Umbilical cord (tissue), 1 donor: ENCODE measurements at regions not wholly inside any gene's neighbourhood (a gene's known extent, or its start where the extent isn't known, plus 50 kb on each side); places are given as distances from the start of the nearest gene placed in this dataset.

ENCODE experiments used
- DNase-seq: peaks from one replicate; pipeline ENCODE4 v3.0.0-alpha.2; 2015; ENCODE audit warnings: low spot score

DNA sequence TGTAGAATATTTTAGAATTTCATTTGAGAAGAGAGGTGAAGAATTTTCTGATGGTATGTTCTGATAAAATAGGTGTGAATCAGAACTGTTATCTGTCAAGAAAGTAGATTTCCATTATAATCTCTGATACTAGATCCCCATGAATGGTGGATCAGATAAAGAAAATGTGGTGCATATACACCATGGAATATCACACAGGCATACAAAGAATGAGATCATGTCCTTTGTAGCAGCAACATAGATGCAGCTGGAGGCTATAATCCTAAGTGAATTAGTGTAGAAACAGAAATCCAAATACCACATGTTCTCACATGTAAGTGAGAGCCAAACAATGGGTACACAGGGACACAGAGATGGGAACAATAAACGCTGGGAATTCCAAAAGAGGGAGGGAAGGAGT, 372.0 kb upstream of the ATP2B1 start:
- no peak for DNase-seq

DNA sequence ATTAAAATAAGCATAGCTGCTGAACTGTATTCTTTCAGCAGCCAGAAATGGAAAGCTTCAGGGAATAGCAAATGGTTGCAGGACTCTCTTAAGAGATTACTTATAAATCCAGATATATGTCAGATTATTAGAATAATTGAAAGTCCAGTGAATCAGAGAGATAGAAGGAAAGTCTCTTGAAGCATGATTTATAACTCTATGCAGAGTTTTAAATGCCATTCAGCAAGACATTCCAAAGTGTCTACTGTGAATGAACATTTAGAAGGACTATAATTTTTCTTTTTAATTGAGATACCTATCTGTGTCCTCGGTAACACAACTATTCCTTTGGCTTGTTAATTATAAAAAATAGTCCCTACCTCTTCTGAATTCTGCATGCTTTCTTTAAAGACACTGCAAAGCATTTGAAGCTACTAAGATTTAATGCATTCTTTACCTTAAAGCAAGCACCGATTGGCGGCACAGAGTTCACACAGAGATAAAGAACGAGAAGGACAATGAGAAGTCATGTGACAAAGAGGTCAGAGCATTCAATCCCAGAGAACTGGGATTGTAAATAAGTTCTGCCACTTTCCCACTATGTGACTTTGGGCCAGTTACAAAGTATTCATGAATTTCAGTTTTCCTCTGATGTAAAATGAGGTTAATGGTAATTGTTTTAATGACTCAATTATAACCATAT, 371.0 kb upstream of the ATP2B1 start:
- peak; percentile 49 for DNase-seq

DNA sequence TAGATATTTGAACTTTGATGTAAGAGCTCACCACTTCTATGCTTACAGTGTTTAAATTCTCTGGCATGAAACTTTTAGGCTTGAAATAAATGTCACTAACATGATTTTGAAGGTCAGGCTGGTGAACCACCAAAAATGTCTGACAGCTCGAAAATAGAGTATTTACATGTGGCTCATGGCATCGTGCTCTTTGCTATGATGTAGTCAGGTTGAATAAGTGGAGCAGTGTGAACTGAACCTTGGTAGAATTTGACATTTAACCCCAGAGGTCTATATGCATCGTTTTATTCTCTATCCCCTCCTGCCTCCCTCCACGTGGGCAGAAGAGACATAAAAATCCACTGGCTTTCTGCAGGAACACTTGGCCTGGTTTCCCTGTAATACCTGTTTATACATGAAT, 369.7 kb upstream of the ATP2B1 start:
- DNase-seq = no peak

DNA sequence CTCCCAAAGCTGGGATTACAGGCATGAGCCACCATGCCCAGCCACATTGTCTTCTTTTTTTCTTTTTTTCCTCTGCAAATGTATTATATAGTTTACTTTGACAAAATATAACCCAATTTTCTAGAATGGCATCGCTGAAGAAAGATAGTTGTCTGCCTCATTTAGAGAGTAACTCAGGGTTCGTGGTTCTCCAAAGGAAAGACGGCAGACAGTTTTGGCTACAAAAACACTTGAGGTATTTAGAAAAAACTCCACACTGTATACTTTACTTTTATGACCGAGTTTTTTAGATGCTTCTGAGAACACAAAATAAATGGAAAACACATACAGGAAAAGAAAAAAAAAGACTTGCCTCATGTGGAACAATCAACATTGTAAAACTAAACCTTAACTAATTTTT, 369.1 kb upstream of the ATP2B1 start:
- no peak for DNase-seq

DNA sequence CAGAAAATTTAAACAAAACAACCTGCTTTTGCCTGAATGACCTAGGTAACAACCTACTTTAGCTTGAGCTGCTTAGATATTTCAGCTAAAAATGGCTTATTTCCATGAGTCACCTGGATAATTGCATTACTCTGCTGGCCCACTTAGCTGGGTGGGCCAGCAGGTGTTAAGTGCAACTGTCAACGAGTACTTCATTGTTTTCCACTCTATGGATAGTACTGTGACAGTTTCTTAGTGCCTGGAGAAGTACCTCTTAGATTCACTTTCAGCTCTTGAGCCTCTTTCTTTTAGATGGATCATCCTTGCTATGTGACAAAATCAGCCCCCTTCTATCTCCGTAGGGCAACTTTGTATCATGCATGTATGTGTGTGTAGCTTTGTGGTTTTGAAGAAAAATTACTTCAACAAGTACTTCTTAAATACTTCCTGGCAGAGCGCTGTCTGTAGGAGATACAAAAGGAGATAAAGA, 368.2 kb upstream of the ATP2B1 start:
- DNase-seq = no peak

DNA sequence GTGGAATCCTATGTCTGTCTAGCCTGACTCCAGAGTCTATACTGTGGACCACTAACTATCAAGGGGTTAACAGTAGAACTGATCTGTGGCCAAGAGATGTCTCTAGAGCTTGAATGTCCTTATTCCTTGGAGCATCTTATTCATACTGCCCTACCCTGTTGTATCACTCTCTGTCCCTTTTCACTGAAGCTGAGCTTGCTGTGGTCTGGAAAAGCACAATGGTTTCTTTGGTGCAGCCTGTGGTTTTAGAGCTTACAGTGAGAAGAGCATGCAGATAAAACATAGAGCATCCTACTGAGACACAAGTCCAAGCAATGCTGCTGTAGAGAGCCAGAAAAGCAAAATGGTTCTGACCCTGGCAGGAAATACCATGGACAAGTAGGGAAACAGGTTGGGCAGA, 367.0 kb upstream of the ATP2B1 start:
- no peak for DNase-seq

DNA sequence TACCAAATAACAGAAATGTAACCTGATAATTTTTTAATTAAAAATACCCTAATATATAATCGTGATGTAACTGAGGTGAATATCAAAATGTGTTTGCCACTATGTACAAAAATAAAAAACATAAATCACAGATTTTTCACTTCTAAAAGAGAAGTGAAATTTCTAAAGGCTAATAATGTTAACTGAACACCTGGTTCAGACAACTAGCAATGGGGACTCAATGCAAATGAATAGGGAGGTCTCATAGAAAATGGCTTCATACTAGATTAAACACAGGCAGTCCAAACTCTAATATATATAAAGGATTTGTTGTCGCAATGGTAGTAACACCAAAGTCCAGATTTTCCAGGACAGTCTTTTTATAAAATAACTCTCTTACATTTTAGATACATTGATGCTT, 365.4 kb upstream of the ATP2B1 start:
- no peak for DNase-seq

DNA sequence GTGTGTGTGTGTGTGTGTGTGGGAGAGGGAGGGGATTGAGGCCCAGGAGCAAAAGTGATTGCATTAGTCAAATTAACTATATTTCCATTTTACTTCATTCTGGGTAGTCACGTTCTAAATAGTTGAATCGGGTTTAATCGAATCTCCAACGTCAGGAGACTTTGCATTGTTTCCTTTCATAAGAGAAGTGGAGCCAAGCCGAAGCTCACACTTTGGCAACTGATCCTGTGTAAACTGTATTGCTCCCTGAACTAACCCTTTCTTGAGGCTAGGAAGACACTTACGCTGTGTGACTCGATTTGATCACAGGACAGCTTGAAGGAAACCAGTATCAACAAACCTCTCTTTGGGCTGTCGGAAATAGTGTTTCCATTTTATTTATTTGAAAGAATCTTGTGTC, 363.4 kb upstream of the ATP2B1 start:
- DNase-seq = no peak

DNA sequence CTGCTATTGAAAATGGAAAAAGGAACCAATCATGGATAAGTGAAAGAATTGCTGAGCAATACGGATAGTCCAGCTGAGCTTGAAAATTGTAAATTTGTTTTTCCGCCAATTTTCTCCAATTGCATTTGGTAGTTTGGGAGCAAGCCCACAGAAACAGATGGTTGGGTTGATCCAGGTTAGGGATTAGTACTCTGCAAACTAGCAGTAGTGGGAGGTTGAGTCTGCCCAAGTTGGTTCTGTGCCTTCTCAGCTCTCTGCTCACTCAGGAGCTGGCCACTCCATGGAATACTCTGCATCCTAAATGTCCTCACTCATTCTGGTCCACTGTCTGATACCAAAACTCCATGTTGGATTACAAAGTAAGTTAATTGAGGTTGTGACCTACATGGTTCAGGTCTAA, 361.1 kb upstream of the ATP2B1 start:
- DNase-seq = no peak

DNA sequence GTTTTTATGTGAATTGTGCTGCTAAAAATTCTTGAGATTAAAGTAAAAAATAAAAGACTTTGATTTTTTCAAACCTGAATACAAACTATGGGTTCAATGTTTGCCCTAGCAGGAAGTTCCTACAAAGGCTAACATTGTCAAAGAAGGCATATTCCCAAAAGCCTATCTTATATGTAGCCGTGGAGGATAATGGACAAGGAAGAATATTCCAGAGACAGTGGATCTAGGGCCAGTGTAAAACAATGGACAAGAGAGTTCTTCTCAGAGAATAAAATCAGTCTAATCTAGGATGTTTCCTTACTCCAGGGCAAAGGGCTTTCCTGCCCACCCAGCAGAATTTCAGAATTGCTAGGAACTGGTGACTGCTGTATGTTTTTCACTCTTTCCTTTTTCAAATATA, 359.2 kb upstream of the ATP2B1 start:
- DNase-seq = no peak

DNA sequence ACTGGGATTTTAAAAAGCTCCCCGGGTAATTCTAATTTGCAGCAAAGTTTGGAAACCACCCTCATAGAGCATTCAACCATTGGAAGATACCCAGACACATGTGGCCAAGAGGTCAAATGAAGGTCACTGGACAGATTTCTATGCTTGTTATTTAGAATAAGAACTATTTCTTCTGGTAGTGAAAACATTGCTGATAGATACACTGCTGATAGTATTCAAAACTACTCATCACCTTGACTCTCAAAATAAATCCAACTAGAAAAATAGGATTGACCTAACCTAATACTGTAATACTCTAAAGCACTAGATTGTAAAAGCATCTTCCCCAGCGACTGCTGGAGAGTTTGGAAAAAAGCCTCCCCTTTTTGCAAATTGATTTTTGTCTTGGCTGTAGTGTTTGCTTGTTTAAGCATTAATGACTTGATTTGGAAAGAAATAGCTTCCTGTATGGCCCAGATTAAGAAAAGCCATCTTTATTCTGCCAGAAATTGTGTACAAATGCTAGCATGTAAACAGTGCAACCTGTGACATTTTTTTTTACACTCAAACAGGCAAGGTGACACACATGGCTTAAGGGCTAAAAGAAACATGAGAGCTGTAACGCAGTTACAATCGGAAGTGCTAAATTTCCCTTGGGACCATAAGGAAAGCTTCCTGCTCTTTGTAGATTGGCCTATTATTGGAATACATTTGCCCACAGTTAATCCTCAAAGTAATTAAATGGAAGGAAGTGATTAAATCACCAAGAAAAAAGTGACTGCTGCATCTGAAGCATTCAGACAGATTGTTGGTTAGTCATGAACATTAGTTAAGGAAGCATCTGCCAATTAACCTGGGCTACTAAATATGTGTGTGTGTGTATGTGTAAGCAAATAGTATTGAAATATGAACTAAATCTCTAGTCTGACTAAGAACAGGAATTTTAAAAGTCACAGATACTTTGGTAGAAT, 356.5 kb upstream of the ATP2B1 start:
- no peak for DNase-seq

DNA sequence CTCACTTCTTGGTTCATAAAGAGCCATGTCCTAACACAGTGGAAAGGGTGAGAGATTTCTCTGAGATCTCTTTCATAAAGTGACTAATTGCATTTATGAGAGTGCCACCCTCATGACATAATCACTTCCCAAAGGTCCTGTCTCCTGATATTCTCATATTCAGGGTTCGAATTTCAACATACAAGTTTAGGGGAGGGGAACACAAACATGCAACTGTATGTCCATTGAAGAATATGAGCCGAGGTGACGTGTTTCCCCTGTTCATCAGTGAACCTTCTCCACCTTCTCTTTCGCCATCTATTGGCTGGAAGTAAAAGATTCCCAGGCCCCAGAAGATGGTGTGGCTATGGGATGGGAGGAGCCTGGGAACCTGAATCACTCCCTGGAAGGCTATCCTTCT, 354.2 kb upstream of the ATP2B1 start:
- no peak for DNase-seq

DNA sequence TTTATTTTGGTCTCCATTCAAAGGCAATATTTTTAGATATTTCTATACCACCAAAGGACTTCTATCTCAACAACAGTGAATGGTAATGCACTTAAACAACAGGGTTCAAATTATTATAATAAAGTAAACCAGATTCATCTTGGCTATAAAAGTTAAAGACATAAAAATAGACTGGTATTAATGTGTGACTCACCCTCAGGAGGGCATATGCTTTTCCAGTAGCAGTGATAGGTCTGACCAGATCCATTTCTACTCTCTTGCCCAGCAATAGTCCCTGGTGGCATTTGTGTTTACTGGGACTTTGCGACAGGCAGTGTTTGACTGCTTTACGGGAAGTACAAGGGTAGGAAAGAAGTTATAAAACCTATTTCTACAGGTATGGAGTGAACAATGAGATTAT, 353.2 kb upstream of the ATP2B1 start:
- DNase-seq = no peak

DNA sequence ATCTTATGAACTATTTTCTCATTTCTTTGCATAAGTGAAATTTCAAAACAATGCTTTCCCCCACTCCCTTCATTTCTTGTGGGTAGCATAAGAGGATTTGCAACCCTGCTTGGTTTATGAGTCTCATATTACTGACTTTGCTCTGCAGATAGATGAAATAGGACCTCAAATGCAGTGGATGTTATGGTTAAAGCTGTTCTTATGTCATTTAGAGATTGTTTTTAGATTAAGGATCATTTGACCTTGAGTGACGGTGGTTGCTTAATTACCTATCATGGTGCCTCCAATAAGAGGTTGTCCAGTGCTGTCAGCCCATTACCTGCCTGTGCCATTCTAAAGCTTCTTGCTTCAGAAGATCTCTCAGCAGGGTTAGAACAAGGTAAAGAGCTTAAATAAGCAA, 351.4 kb upstream of the ATP2B1 start:
- no peak for DNase-seq

DNA sequence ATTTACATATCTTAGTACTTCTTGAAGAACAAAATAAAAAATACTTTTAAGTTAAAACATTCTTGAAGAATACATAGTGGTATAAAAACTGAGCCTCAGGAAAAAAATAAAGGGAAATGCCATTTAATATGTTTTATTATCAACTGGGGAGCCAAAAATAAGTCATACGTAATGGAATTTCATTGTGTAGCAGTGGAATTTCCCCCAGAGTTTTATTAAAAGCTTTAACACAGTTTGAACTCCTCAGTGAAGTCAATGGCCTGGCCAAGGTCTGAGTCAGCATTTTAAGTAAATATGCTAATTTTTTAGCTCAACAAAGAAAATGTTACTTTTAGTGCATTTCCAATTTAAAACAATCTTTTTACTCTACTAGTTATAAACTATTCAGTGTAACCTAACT, 350.1 kb upstream of the ATP2B1 start:
- DNase-seq = peak; percentile 47

DNA sequence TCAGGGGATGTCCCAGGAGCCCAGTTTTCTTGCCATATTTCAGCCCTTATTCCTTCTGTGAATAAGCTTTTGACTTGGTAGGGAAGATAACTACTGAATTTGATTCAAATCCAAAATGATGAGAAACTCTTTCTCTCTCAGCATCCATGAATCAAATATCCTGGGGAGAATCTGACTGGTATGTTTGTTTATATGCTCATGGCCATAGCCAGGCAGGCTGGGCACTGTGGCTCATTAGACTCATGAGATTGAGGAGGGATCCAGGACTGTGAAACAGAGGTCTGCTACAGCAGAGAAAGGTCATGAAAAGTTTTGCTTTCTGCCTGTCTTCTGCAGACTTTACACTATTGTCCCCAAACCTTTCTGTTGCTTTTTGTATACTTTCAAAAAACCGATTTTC, 346.4 kb upstream of the ATP2B1 start:
- DNase-seq = no peak

DNA sequence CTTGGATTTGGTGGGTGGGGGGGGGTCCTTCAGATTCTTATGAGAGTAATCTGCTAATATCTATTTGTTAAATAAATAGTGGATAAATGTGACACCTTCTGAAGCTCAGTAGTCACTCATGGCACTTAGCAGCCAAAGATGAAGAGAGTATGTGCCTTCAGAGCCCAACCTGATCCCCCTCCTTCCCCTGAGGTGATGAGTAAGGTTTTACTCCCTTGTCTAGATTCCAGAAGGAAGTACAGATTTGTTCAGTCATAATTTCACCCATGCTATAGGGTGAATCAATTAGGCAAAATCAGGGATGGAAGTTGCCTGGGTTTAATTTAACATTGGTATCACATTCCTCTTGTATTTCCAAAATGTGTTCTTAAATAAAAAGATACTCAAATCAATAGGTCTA, 340.3 kb upstream of the ATP2B1 start:
- DNase-seq = no peak

DNA sequence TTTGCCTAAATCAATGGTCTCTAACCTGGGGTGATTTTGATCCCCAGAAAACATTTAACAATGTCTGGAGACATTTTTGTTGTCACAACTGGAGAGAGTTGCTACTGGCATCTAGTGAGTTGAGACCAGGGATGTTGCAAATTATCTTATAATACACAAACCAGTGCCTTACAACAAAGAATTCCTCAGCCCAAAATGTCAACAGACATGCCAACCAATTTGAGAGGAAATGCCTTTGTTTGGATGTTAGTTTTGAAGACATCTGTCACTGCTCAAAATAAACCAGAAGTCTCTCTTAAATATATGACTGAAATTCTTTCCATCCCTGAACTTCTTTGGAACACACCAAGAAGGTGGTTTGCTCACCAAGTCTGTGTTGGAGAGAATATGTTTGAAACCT, 336.9 kb upstream of the ATP2B1 start:
- DNase-seq = no peak

DNA sequence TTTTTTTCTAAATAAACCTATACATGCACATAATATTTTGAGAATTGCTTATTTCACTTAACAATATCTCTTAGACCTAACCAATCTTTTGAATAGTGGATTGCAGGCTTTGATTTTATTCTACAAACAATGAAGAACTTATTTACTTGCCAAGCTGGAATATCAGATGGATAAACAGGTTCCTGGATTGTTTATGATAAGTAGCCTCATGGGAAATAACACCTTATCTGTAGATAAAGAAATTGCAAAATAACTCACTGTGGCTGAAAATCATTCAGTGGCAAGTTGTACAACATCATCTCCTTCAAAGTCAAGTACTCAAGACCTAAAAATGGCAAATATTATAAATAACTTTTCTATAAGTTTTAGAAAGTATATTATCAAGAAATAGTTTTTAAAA, 335.4 kb upstream of the ATP2B1 start:
- DNase-seq = no peak

DNA sequence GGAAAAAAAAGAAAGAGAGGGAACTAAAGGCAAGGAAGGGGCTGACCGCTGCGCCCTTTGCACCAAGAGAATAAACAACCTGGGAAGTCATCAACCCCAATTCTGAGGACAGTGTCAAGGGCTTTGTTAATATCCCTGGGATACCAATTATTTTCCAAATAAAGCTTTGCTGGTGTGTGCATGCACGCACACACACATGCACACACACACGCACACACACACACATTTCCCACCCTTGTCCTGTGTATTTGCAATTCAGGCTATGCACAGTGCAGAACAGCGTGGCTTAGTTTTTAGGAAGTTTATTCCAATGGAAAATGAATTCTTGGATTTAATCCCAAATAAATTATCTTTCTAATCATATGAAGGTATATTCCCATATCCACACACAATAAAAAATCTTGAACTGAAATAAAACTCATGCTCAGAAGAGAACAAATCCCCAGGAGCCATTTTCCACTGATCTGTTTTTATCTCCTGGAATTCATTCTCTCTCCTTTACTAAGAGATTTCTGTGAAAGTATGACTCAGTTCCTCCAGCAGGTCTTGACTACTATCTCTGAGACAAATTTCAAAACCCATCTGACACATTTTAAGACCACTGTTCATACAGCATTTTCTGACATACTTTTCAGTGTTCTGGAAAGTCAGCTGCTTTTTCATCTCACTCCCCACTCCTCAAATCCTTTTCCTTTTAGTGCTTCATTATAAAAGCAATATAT, 334.4 kb upstream of the ATP2B1 start:
- DNase-seq = peak; percentile 78

DNA sequence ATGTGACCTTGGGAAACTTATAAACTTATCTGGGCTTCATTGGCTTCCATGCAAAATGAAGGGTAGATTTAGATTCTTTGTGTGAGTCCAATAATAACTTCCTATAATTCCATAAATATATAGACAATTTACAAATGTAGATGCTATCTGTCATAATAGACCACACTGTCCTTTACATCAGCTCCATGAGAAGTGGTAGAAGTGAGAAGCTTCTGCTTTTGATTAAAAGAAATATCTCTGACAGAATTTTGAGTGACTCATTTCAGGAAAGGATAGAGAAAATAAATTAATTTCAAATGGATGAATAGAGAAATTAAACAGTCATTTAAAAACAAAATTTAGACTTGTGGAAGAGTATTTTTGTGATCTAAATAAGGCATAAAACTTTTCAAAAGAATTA, 329.7 kb upstream of the ATP2B1 start:
- no peak for DNase-seq

DNA sequence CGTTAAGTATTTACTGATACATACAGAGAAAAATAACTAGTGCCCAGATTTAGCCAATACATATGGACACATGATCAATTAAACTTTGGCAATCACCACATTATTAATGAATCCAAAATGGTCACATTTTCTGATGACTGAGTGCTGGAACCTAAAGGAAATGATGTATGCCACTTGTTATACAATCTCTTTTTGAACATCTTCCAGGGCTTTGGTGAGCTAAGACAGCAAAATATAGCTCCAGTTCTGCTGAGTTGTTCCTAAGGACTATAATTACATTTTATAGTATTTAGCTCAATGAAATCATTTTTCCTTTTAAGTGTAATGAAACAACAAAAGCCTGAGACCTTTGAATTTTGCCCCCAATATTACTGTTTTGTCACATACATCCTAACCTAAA, 329.1 kb upstream of the ATP2B1 start:
- peak; percentile 52 for DNase-seq
